OCI-LY7 (cell line): ENCODE measurements at regions not wholly inside any gene's neighbourhood (a gene's known extent, or its start where the extent isn't known, plus 50 kb on each side); places are given as distances from the start of the nearest gene placed in this dataset.

Source experiments
- CTCF ChIP-seq: fragments of 200-600 bp; sonication (generic); conservative IDR thresholded peaks from 2 replicates; pipeline ENCODE4 v1.5.1; 2014; ENCODE audit warnings: mild to moderate bottlenecking, antibody characterized with exemption, low read length, moderate library complexity, mixed read lengths
- EZH2phosphoT487 ChIP-seq: fragments of 200-600 bp; sonication (generic); IDR thresholded peaks from 2 replicates; pipeline ENCODE4 v1.6.1; 2018; ENCODE audit warnings: low read depth, borderline replicate concordance, mild to moderate bottlenecking, mixed run types, antibody characterized with exemption, low read length, moderate library complexity, mixed read lengths

GRCh38 chr3:194900854-194901522 lies 215.3 kb downstream of the FAM43A start:
- TF ChIP-seq CTCF = no peak
- no peak for TF ChIP-seq EZH2phosphoT487
